Ascending aorta (tissue), 2 donors: ENCODE measurements at regions not wholly inside any gene's neighbourhood (a gene's known extent, or its start where the extent isn't known, plus 50 kb on each side); places are given as distances from the start of the nearest gene placed in this dataset.

Experiments
- DNase-seq, 2 donors: peaks; one replicate each; pipeline ENCODE4 v3.0.0-alpha.2; 2019; ENCODE audit warnings: low spot score in 2 of 2
- H3K27ac ChIP-seq, 2 donors: fragments of 200-600 bp; sonication (generic); one replicate each; pipeline ENCODE4 v1.5.1; 2016 to 2017; ENCODE audit warnings: mild to moderate bottlenecking in 1 of 2
- H3K27me3 ChIP-seq: fragments of 200-600 bp; sonication (generic); one replicate; pipeline ENCODE4 v1.5.1; 2017
- H3K36me3 ChIP-seq, 2 donors: fragments of 200-600 bp; sonication (generic); one replicate each; pipeline ENCODE4 v1.5.1; 2016
- H3K4me1 ChIP-seq, 2 donors: fragments of 200-600 bp; sonication (generic); one replicate each; pipeline ENCODE4 v1.5.1; 2016 to 2017; ENCODE audit warnings: mild to moderate bottlenecking in 1 of 2
- H3K4me3 ChIP-seq, 2 donors: fragments of 200-600 bp; sonication (generic); one replicate each; pipeline ENCODE4 v1.5.1; 2016 to 2017; ENCODE audit warnings: mild to moderate bottlenecking in 1 of 2
- H3K9me3 ChIP-seq, 2 donors: fragments of 200-600 bp; sonication (generic); one replicate each; pipeline ENCODE4 v1.5.1; 2016
- CTCF ChIP-seq, 3 experiments: fragments of 200-600 bp in 2 of 3; fragments of 450-650 bp in 1 of 3; sonication (generic) in 2 of 3; IDR thresholded peaks; one replicate each; pipeline ENCODE4 v1.5.1; 2016 to 2019; ENCODE audit warnings: antibody characterized with exemption in 3 of 3, mild to moderate bottlenecking in 1 of 3, moderate library complexity in 1 of 3
- intact Hi-C: fragments of 100-400 bp; cut with DNase I; formaldehyde crosslinking; loops from one replicate; pipeline ENCODE4 v1.15.1; 2023

- intact Hi-C loops = no loop called here
- no peak for DNase-seq
These were observed 193.4 kb upstream of the ATP2B1 start for GRCh38 chr12:89901906-89902642.

GRCh38 chr12:89901319-89901718 is 192.7 kb upstream of the ATP2B1 start:
- intact Hi-C loops = no loop called here
- no peaks in the 10 kb centered on the region for H3K36me3 ChIP-seq
- H3K4me1 ChIP-seq = no peaks in the 10 kb centered on the region
- H3K9me3 ChIP-seq = no peaks in the 10 kb centered on the region
- no peak for DNase-seq
- no peaks in the 10 kb centered on the region for H3K27me3 ChIP-seq
- TF ChIP-seq CTCF (IDR thresholded peaks at IDR 0.05) = no peak
- H3K27ac ChIP-seq = no peak overlapping the region
- no peak overlapping the region for H3K4me3 ChIP-seq

More at GRCh38 chr12:89901906-89902642, 193.4 kb upstream of the ATP2B1 start:
- no peak overlapping the region for H3K27ac ChIP-seq
- no peaks in the 10 kb centered on the region for H3K4me1 ChIP-seq
- H3K36me3 ChIP-seq = no peaks in the 10 kb centered on the region
- no peaks in the 10 kb centered on the region for H3K27me3 ChIP-seq
- no peak for TF ChIP-seq CTCF (IDR thresholded peaks at IDR 0.05)
- H3K9me3 ChIP-seq = no peaks in the 10 kb centered on the region
- no peak overlapping the region for H3K4me3 ChIP-seq

GRCh38 chr12:89899651-89900050 is 191.0 kb upstream of the ATP2B1 start:
- no peak for DNase-seq
- no peaks in the 10 kb centered on the region for H3K4me1 ChIP-seq
- H3K27ac ChIP-seq = no peak overlapping the region
- H3K9me3 ChIP-seq = no peaks in the 10 kb centered on the region
- H3K27me3 ChIP-seq = no peaks in the 10 kb centered on the region
- H3K36me3 ChIP-seq = no peaks in the 10 kb centered on the region
- H3K4me3 ChIP-seq = no peak overlapping the region
- TF ChIP-seq CTCF (IDR thresholded peaks at IDR 0.05) = no peak
- intact Hi-C loops = no loop called here

- Histone ChIP-seq H3K4me1 (no peaks in the 10 kb centered on the region), H3K9me3 (no peaks in the 10 kb centered on the region), H3K4me3 (no peak overlapping the region), H3K36me3 (no peaks in the 10 kb centered on the region), H3K27ac (no peak overlapping the region), H3K27me3 (no peaks in the 10 kb centered on the region)
- DNase-seq = no peak
- intact Hi-C loops = no loop called here
- TF ChIP-seq CTCF (IDR thresholded peaks at IDR 0.05) = no peak
These were observed 187.0 kb upstream of the ATP2B1 start for GRCh38 chr12:89895591-89895990.

GRCh38 chr12:89895101-89895500 is 186.5 kb upstream of the ATP2B1 start:
- H3K36me3 ChIP-seq = no peaks in the 10 kb centered on the region
- no peak overlapping the region for H3K27ac ChIP-seq
- no peaks in the 10 kb centered on the region for H3K9me3 ChIP-seq
- intact Hi-C loops = no loop called here
- no peak for TF ChIP-seq CTCF (IDR thresholded peaks at IDR 0.05)
- no peak overlapping the region for H3K4me3 ChIP-seq
- no peaks in the 10 kb centered on the region for H3K4me1 ChIP-seq
- DNase-seq = no peak
- H3K27me3 ChIP-seq = no peaks in the 10 kb centered on the region
